ENCODE measurements at regions not wholly inside any gene's neighbourhood (a gene's known extent, or its start where the extent isn't known, plus 50 kb on each side); places are given as distances from the start of the nearest gene placed in this dataset.
"Not testable (repeated sequence)": the region's sequence is repeated elsewhere in the genome, so short reads cannot be mapped to it uniquely, and the experiment has no call there.

GRCh38 chr10:81104494-81104893 lies 566.8 kb downstream of the SH2D4B start:
- no peak for DNase-seq (ENCODE audit: low read depth in 2 of 2)

- DNase-seq (ENCODE audit: low read depth in 2 of 2) = no peak
Measured at GRCh38 chr10:81108516-81109199, 571.0 kb downstream of the SH2D4B start.

- no peak for DNase-seq (ENCODE audit: low read depth in 2 of 2)
Measured at GRCh38 chr10:81109200-81109752, 571.6 kb downstream of the SH2D4B start.

- DNase-seq (ENCODE audit: low read depth in 2 of 2) = no peak
Measured at GRCh38 chr10:81116201-81116600, 578.5 kb downstream of the SH2D4B start.

GRCh38 chr10:81116990-81117389 lies 579.3 kb downstream of the SH2D4B start:
- no peak for DNase-seq (ENCODE audit: low read depth in 2 of 2)

GRCh38 chr10:81127931-81128330 lies 590.2 kb downstream of the SH2D4B start:
- no peak for DNase-seq (ENCODE audit: low read depth in 2 of 2)

GRCh38 chr10:81130014-81130413 lies 592.3 kb downstream of the SH2D4B start:
- DNase-seq (ENCODE audit: low read depth in 2 of 2) = no peak

- DNase-seq (ENCODE audit: low read depth in 2 of 2) = no peak
Measured at GRCh38 chr10:81135851-81136250, 598.1 kb downstream of the SH2D4B start.

- no peak for DNase-seq (ENCODE audit: low read depth in 2 of 2)
Measured at GRCh38 chr10:81136261-81136660, 598.6 kb downstream of the SH2D4B start.

GRCh38 chr10:81145975-81146374 lies 608.3 kb downstream of the SH2D4B start:
- DNase-seq (ENCODE audit: low read depth in 2 of 2) = no peak

- no peak for DNase-seq (ENCODE audit: low read depth in 2 of 2)
Measured at GRCh38 chr10:81146436-81146835, 608.7 kb downstream of the SH2D4B start.

- DNase-seq (ENCODE audit: low read depth in 2 of 2) = no peak
Measured at GRCh38 chr10:81152656-81153055, 615.0 kb downstream of the SH2D4B start.

- DNase-seq (ENCODE audit: low read depth in 2 of 2) = no peak
Measured at GRCh38 chr10:81157681-81158080, 620.0 kb downstream of the SH2D4B start.

GRCh38 chr10:81177651-81178244 lies 640.0 kb downstream of the SH2D4B start:
- no peak for DNase-seq (ENCODE audit: low read depth in 2 of 2)

- no peak for DNase-seq (ENCODE audit: low read depth in 2 of 2)
Measured at GRCh38 chr10:81179324-81179723, 641.6 kb downstream of the SH2D4B start.

- DNase-seq (ENCODE audit: low read depth in 2 of 2) = peak in 1 of 2 donors; percentile 14
Measured at GRCh38 chr10:81179805-81180452, 642.2 kb downstream of the SH2D4B start.

GRCh38 chr10:81182296-81182695 lies 644.6 kb downstream of the SH2D4B start:
- no peak for DNase-seq (ENCODE audit: low read depth in 2 of 2)

- no peak for DNase-seq (ENCODE audit: low read depth in 2 of 2)
Measured at GRCh38 chr10:81192221-81192788, 654.6 kb downstream of the SH2D4B start.

GRCh38 chr10:81200801-81201200 lies 663.1 kb downstream of the SH2D4B start:
- DNase-seq (ENCODE audit: low read depth in 2 of 2) = no peak

GRCh38 chr10:81207359-81207758 lies 667.6 kb upstream of the NRG3 start:
- not testable (repeated sequence) for DNase-seq (ENCODE audit: low read depth in 2 of 2)

GRCh38 chr10:81213370-81213769 lies 661.6 kb upstream of the NRG3 start:
- DNase-seq (ENCODE audit: low read depth in 2 of 2) = no peak

- no peak for DNase-seq (ENCODE audit: low read depth in 2 of 2)
Measured at GRCh38 chr10:81215498-81215897, 659.5 kb upstream of the NRG3 start.
